Uterus (tissue), 2 donors: ENCODE measurements at regions not wholly inside any gene's neighbourhood (a gene's known extent, or its start where the extent isn't known, plus 50 kb on each side); places are given as distances from the start of the nearest gene placed in this dataset.

Source experiments
- POLR2A ChIP-seq, 2 donors: fragments of 450-650 bp; IDR thresholded peaks; one replicate each; pipeline ENCODE4 v1.6.1; 2016; ENCODE audit warnings: antibody characterized with exemption in 2 of 2, mild to moderate bottlenecking in 1 of 2, moderate library complexity in 1 of 2
- TF ChIP-seq, protein P1 (sequence below), 4 experiments: fragments of 200-600 bp in 2 of 4; fragments of 450-650 bp in 2 of 4; sonication (generic) in 2 of 4; IDR thresholded peaks; one replicate each; pipeline ENCODE4 v1.5.1; 2016 to 2019; ENCODE audit warnings: antibody characterized with exemption in 4 of 4, mild to moderate bottlenecking in 2 of 4, moderate library complexity in 1 of 4

- TF ChIP-seq, protein P1, sequence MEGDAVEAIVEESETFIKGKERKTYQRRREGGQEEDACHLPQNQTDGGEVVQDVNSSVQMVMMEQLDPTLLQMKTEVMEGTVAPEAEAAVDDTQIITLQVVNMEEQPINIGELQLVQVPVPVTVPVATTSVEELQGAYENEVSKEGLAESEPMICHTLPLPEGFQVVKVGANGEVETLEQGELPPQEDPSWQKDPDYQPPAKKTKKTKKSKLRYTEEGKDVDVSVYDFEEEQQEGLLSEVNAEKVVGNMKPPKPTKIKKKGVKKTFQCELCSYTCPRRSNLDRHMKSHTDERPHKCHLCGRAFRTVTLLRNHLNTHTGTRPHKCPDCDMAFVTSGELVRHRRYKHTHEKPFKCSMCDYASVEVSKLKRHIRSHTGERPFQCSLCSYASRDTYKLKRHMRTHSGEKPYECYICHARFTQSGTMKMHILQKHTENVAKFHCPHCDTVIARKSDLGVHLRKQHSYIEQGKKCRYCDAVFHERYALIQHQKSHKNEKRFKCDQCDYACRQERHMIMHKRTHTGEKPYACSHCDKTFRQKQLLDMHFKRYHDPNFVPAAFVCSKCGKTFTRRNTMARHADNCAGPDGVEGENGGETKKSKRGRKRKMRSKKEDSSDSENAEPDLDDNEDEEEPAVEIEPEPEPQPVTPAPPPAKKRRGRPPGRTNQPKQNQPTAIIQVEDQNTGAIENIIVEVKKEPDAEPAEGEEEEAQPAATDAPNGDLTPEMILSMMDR (IDR thresholded peaks at IDR 0.05): no peak
- no peak for TF ChIP-seq POLR2A (IDR thresholded peaks at IDR 0.05)
Measured at GRCh38 chr3:147977001-147977400, 567.8 kb downstream of the ZIC1 start.
